GM12878 (cell line): ENCODE measurements at regions not wholly inside any gene's neighbourhood (a gene's known extent, or its start where the extent isn't known, plus 50 kb on each side); places are given as distances from the start of the nearest gene placed in this dataset.

Experiments
- ATAC-seq: fragments of 200-7000 bp; cut with Tn5 transposase; 3 replicates; pipeline ENCODE4 v1.9.1; 2020; ENCODE audit warnings: mild to moderate bottlenecking, moderate library complexity
- BruUV-seq: library from RNA; stranded (reverse); fragments of 400-500 nt; replicated peaks from 2 replicates; lab custom pipeline; 2021; lab: Mats Ljungman, UMichigan
- CTCF ChIA-PET: fragments of 300-600 bp; sonication (Branson Sonifier 250); formaldehyde crosslinking; extraction: SDS; loops from one replicate; lab custom pipeline; 2021; ENCODE audit warnings: inconsistent platforms; lab: Yijun Ruan, JAX
- POLR2A ChIA-PET: fragments of 350-600 bp; formaldehyde crosslinking; extraction: SDS; loops from one replicate; lab custom pipeline; 2021; ENCODE audit warnings: inconsistent platforms; lab: Charles Lee
- RAD21 ChIA-PET: fragments of 300-600 bp; sonication (Branson Sonifier 250); formaldehyde crosslinking; loops from one replicate; lab custom pipeline; 2023; ENCODE audit warnings: antibody characterized with exemption; ENCODE audit not compliant: unreplicated experiment; lab: Charles Lee
- SMC1A ChIA-PET: fragments of 300-600 bp; sonication (Branson Sonifier 250); formaldehyde crosslinking; loops from one replicate; lab custom pipeline; 2023; ENCODE audit not compliant: unreplicated experiment, uncharacterized antibody; lab: Charles Lee
- DNase-seq: peaks from one replicate; pipeline ENCODE4 v3.0.0-alpha.2; 2011; ENCODE audit warnings: low read depth, low spot score
- FAIRE-seq: peaks from 3 replicates; lab custom pipeline; 2011; peaks lifted over from hg19 to GRCh38; lab: Jason Lieb, UNC
- H2AFZ ChIP-seq: 2 replicates; pipeline ENCODE4 v1.6.0; 2011; ENCODE audit warnings: low read depth, low read length, control low read depth; ENCODE audit not compliant: control insufficient read depth
- H3K27ac ChIP-seq: 2 replicates; pipeline ENCODE4 v1.5.1; 2011; ENCODE audit warnings: control low read depth; ENCODE audit not compliant: control insufficient read depth, insufficient read depth
- H3K27me3 ChIP-seq, 2 experiments: replicated peaks in 1 of 2; 2 replicates each; pipeline versions ENCODE4 v1.6.0 to v1.6.1; 2011; ENCODE audit warnings: low read length in 1 of 2; ENCODE audit not compliant: control insufficient read depth in 2 of 2, insufficient read depth in 2 of 2
- H3K36me3 ChIP-seq, 2 experiments: 2 replicates each; pipeline ENCODE4 v1.5.1; 2011; ENCODE audit warnings: low read length in 1 of 2; ENCODE audit not compliant: control insufficient read depth in 2 of 2, insufficient read depth in 2 of 2
- H3K4me1 ChIP-seq: 2 replicates; pipeline ENCODE4 v1.6.1; 2011; ENCODE audit warnings: mild to moderate bottlenecking, low read length, moderate library complexity, mixed read lengths; ENCODE audit not compliant: control insufficient read depth, insufficient read depth
- H3K4me2 ChIP-seq: 2 replicates; pipeline ENCODE4 v1.6.0; 2011; ENCODE audit warnings: control low read depth; ENCODE audit not compliant: control insufficient read depth, insufficient read depth
- H3K4me3 ChIP-seq: fragments of 200-600 bp; sonication (generic); 2 replicates; pipeline ENCODE4 v1.5.1; 2016
- H3K79me2 ChIP-seq: 2 replicates; pipeline ENCODE4 v1.6.0; 2011; ENCODE audit warnings: low read length; ENCODE audit not compliant: control insufficient read depth, insufficient read depth
- H3K9ac ChIP-seq: 2 replicates; pipeline ENCODE4 v1.8.0; 2011; ENCODE audit warnings: low read length, control low read depth, mixed read lengths; ENCODE audit not compliant: control insufficient read depth, insufficient read depth
- H3K9me3 ChIP-seq: replicated peaks from 3 replicates; pipeline ENCODE4 v1.5.1; 2011; ENCODE audit warnings: mild to moderate bottlenecking, low read length; ENCODE audit not compliant: control insufficient read depth, insufficient read depth
- H4K20me1 ChIP-seq: 2 replicates; pipeline ENCODE4 v1.6.0; 2011; ENCODE audit not compliant: control insufficient read depth, insufficient read depth
- CHD2 ChIP-seq: IDR thresholded peaks from 2 replicates; pipeline ENCODE4 v1.6.1; 2011; ENCODE audit warnings: low read depth, low read length, improper control_type of control experiment, borderline replicate concordance
- EGR1 ChIP-seq, 2 experiments: IDR thresholded peaks; 1 replicate in 1 of 2; 2 replicates in 1 of 2; pipeline ENCODE4 v1.6.1; 2011 to 2012; ENCODE audit warnings: low read depth in 2 of 2, low read length in 2 of 2, borderline replicate concordance in 1 of 2, mild to moderate bottlenecking in 1 of 2, moderate library complexity in 1 of 2
- ETV6 ChIP-seq, 2 experiments: fragments of 450-650 bp in 1 of 2; IDR thresholded peaks in 1 of 2; conservative IDR thresholded peaks in 1 of 2; 2 replicates each; pipeline ENCODE4 v1.6.1; 2014; ENCODE audit warnings: antibody characterized with exemption in 1 of 2, borderline replicate concordance in 1 of 2, low read depth in 1 of 2, mild to moderate bottlenecking in 1 of 2, moderate library complexity in 1 of 2
- EZH2 ChIP-seq: IDR thresholded peaks from 2 replicates; pipeline ENCODE4 v1.6.1; 2012; ENCODE audit warnings: low read depth, mild to moderate bottlenecking, control low read depth, inconsistent platforms, low read length, borderline replicate concordance; ENCODE audit not compliant: control insufficient read depth
- JUND ChIP-seq: IDR thresholded peaks from 2 replicates; pipeline ENCODE4 v1.6.1; 2012; ENCODE audit warnings: low read depth, mild to moderate bottlenecking, low read length, improper control_type of control experiment, moderate library complexity
- MTA2 ChIP-seq: fragments of 450-650 bp; IDR thresholded peaks from 2 replicates; pipeline ENCODE4 v1.6.1; 2016; ENCODE audit warnings: low read depth, mild to moderate bottlenecking, moderate library complexity
- NR2F1 ChIP-seq: fragments of 450-650 bp; conservative IDR thresholded peaks from 2 replicates; pipeline ENCODE4 v1.6.1; 2017; ENCODE audit warnings: mild to moderate bottlenecking
- POLR2A ChIP-seq: IDR thresholded peaks from 2 replicates; pipeline ENCODE4 v1.6.1; 2011; ENCODE audit warnings: low read depth, mild to moderate bottlenecking, low read length
- SMARCA5 ChIP-seq: fragments of 450-650 bp; IDR thresholded peaks from 2 replicates; pipeline ENCODE4 v1.6.1; 2017; ENCODE audit warnings: mild to moderate bottlenecking
- ZBED1 ChIP-seq: IDR thresholded peaks from 2 replicates; pipeline ENCODE4 v1.6.1; 2016; ENCODE audit warnings: borderline replicate concordance
- WGBS: methylation state at CpG from one replicate; pipeline ENCODE4 v1.1.6; 2016; ENCODE audit warnings: low lambda C conversion rate; ENCODE audit not compliant: insufficient replicate concordance, insufficient coverage; ENCODE audit errors: missing lambda C conversion rate; 5-methylcytosine and 5-hydroxymethylcytosine counted together
- in situ Hi-C: fragments of 300-500 bp; cut with MboI; formaldehyde crosslinking; loops from 9 replicates; pipeline ENCODE4 v1.14.3; 2018; ENCODE audit warnings: mixed read lengths
- intact Hi-C: fragments of 100-400 bp; cut with micrococcal nuclease; formaldehyde crosslinking; loops from one replicate; pipeline ENCODE4 v1.14.2; 2022; ENCODE audit not compliant: unreplicated experiment

DNA sequence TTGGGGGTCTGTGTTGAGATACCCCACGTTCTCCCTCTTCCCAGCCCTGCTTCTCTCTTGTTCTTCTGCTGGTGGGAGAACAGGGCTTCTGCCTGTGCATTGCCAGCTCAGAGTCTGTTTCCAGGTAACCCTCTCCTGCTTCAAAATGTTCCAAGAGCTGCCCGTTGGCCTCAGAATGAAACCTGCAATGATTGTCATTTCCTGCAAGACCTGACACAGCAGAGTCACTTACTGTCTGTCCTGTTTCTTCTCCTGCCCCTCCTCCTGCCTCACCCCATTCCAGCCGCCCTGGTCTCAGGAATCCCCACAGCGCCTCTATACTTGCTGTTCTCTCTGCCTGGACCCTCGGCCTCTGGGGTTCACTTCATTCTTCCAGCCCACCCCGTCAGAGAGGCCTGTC is 81.4 kb upstream of the ARID1B start (continued):
- no peak for TF ChIP-seq CHD2
- no peak for TF ChIP-seq EZH2
- no peak for TF ChIP-seq NR2F1
- no peak for TF ChIP-seq MTA2

DNA sequence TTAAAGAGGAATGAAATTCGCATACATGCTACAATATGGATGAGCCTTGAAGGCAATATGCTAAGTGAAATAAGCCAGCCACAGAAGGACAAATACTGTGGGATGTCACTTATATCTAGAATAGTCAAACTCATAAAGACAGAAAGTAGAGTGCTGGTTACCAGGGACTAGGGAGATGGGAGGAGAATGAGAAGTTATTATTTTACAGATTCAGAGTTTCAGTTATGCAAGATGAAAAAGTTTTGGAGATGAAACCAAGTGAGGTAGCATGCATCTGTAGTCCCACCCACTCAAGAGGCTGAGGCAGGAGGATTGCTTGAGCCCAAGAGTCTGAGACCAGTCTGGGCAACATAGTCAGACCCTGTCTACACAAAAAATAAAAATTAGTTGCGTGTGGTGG is 82.5 kb upstream of the ARID1B start:
- Histone ChIP-seq H3K36me3 (no peaks in the 10 kb centered on the region), H3K79me2 (peaks cover 12% of the 10 kb centered on the region), H3K9ac (no peak overlapping the region), H3K27me3 (no peaks in the 10 kb centered on the region), H3K4me3 (no peak overlapping the region), H4K20me1 (no peaks in the 10 kb centered on the region), H3K9me3 (peaks cover 1% of the 10 kb centered on the region; the same call in 1 of the 3 replicates), H3K4me2 (peak overlapping the region; percentile 26), H3K27ac (peak overlapping the region; percentile 97), H2AFZ (no peak overlapping the region), H3K4me1 (peaks cover 70% of the 10 kb centered on the region)
- in situ Hi-C loops = loop anchor here (5.0 kb wide), 1 partner anchor 73 kb away; no protein-coding TSS in a partner anchor
- FAIRE-seq (no peak), ATAC-seq (peak; percentile 1), DNase-seq (no peak)
- TF ChIP-seq JUND (no peak), ETV6 (conservative IDR thresholded peaks at IDR 0.05 in 1 of 2, IDR thresholded peaks at IDR 0.05 in 1 of 2; ENCODE audit: borderline replicate concordance in 1 of 2, low read depth in 1 of 2) (0 out of 4 replicates have a peak, but pooled peaks of 1 of the 2 experiments have one; percentile 27), SMARCA5 (peak; percentile 26; the same call in 1 of the 2 replicates), ZBED1 (peak; percentile 63; the same call in 1 of the 2 replicates), EGR1 (IDR thresholded peaks at IDR 0.05; ENCODE audit: borderline replicate concordance in 1 of 2, low read depth in 2 of 2, low read length in 2 of 2) (peak in 1 of 2 experiments; percentile 43; a peak in 1 of 3 replicates), POLR2A (no peak)
- 98% methylated on average over 2 of the region's 2 CpGs for WGBS
- ChIA-PET POLR2A (no interaction called here), SMC1A (interaction anchor here (6.2 kb wide), 1 partner anchor 60 kb away, joined by 88 read pairs; no protein-coding TSS in a partner anchor), RAD21 (interaction anchor here (6.1 kb wide), 1 partner anchor 25 kb away, joined by 136 read pairs; no protein-coding TSS in a partner anchor), CTCF (interaction anchor here (0.6 to 4.0 kb wide), 3 partner anchors 57 to 89 kb away, joined by 3 to 27 read pairs (median 3); no protein-coding TSS in a partner anchor)
- BruUV-seq = no TSS peak
- intact Hi-C loops = loop anchor here (5.0 to 10.0 kb wide), 6 partner anchors 280 to 1380 kb away; partner anchors contain the start of gene TFB1M
